Osteoblast (primary cell): ENCODE measurements at regions not wholly inside any gene's neighbourhood (a gene's known extent, or its start where the extent isn't known, plus 50 kb on each side); places are given as distances from the start of the nearest gene placed in this dataset.

ENCODE experiments used
- DNase-seq: peaks from one replicate; pipeline ENCODE4 v3.0.0; 2011; ENCODE audit warnings: low spot score, mixed read lengths; ENCODE audit not compliant: insufficient read length; ENCODE audit errors: missing footprints
- H2AFZ ChIP-seq: 2 replicates; pipeline ENCODE4 v1.6.0; 2011; ENCODE audit warnings: mild to moderate bottlenecking, low read length
- H3K27ac ChIP-seq: 2 replicates; pipeline ENCODE4 v1.5.1; 2011; ENCODE audit warnings: mild to moderate bottlenecking, low read depth, low read length, moderate library complexity
- H3K27me3 ChIP-seq: 2 replicates; pipeline ENCODE4 v1.6.0; 2012; ENCODE audit warnings: mild to moderate bottlenecking, control low read depth, inconsistent platforms, low read length, moderate library complexity; ENCODE audit not compliant: insufficient read depth
- H3K36me3 ChIP-seq: 2 replicates; pipeline ENCODE4 v1.5.1; 2011; ENCODE audit warnings: mild to moderate bottlenecking, low read length, control low read depth, moderate library complexity; ENCODE audit not compliant: insufficient read depth
- H3K4me1 ChIP-seq: 2 replicates; pipeline ENCODE4 v1.5.1; 2011; ENCODE audit warnings: mild to moderate bottlenecking, low read length, control low read depth, moderate library complexity; ENCODE audit not compliant: insufficient read depth
- H3K4me2 ChIP-seq: 2 replicates; pipeline ENCODE4 v1.6.0; 2011; ENCODE audit warnings: mild to moderate bottlenecking, low read length; ENCODE audit not compliant: insufficient read depth
- H3K4me3 ChIP-seq: fragments of 200-600 bp; sonication (generic); 3 replicates; pipeline ENCODE4 v1.5.1; 2012; ENCODE audit warnings: mild to moderate bottlenecking, low read length, inconsistent platforms; ENCODE audit not compliant: insufficient read depth
- H3K79me2 ChIP-seq: 2 replicates; pipeline ENCODE4 v1.6.0; 2012; ENCODE audit warnings: mild to moderate bottlenecking, low read length, control low read depth, inconsistent platforms; ENCODE audit not compliant: insufficient read depth
- H3K9me3 ChIP-seq: 2 replicates; pipeline ENCODE4 v1.5.1; 2011; ENCODE audit warnings: low read depth, low read length, control low read depth
- H4K20me1 ChIP-seq: 2 replicates; pipeline ENCODE4 v1.6.0; 2012; ENCODE audit warnings: mild to moderate bottlenecking, low read length, control low read depth; ENCODE audit not compliant: insufficient read depth
- TF ChIP-seq, protein P1 (sequence below): IDR thresholded peaks from 2 replicates; pipeline ENCODE4 v1.5.1; 2011; ENCODE audit warnings: mild to moderate bottlenecking, low read depth, low read length, moderate library complexity; ENCODE audit errors: extremely low read depth

DNA sequence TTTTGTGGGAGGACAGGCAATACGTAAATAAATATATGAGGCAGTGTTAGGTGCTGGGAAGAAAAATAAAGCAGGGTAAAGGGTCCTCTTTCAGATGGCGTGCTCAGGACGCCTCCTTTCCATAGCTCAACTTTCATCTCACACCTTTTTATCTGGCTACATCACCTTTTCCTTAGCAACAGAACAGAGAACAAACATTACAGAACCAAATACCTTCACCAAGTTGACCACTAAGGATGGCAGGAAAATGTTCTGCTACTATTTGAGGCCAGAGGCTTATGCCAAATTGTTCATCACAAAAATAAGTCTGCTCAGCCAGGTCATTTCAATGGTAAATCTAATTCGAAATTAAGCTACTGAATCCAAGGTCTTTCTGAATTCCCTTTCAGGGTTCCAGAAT is 149.2 kb upstream of the C1orf21 start:
- H3K79me2 ChIP-seq = no peaks in the 10 kb centered on the region
- no peak overlapping the region for H3K27ac ChIP-seq
- peaks cover 6% of the 10 kb centered on the region for H3K4me1 ChIP-seq
- no peak for DNase-seq
- no peak overlapping the region for H3K4me3 ChIP-seq
- H4K20me1 ChIP-seq = no peaks in the 10 kb centered on the region
- H3K4me2 ChIP-seq = no peak overlapping the region
- H3K27me3 ChIP-seq = no peaks in the 10 kb centered on the region
- H3K9me3 ChIP-seq = no peaks in the 10 kb centered on the region
- TF ChIP-seq, protein P1, sequence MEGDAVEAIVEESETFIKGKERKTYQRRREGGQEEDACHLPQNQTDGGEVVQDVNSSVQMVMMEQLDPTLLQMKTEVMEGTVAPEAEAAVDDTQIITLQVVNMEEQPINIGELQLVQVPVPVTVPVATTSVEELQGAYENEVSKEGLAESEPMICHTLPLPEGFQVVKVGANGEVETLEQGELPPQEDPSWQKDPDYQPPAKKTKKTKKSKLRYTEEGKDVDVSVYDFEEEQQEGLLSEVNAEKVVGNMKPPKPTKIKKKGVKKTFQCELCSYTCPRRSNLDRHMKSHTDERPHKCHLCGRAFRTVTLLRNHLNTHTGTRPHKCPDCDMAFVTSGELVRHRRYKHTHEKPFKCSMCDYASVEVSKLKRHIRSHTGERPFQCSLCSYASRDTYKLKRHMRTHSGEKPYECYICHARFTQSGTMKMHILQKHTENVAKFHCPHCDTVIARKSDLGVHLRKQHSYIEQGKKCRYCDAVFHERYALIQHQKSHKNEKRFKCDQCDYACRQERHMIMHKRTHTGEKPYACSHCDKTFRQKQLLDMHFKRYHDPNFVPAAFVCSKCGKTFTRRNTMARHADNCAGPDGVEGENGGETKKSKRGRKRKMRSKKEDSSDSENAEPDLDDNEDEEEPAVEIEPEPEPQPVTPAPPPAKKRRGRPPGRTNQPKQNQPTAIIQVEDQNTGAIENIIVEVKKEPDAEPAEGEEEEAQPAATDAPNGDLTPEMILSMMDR = no peak
- H2AFZ ChIP-seq = no peak overlapping the region
- no peaks in the 10 kb centered on the region for H3K36me3 ChIP-seq

DNA sequence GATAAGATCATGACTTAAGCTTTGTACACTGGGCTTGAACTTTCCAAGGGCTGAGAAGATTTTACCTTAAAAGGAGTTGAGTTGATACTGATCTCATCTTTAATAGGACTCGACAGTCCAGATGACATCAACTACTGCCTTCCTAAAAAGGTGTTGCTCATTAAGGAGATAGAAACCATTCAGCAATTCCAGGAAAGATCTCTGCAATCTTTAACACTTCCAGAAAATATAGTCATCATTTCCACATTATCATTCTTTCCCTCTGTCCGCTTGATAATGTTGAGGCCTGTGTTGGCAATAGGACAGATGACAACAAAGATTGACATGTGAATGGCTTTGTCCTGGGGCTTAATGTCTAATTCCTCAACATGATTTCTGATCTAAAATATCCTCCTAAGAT is 145.4 kb upstream of the C1orf21 start:
- Histone ChIP-seq H3K27me3 (no peaks in the 10 kb centered on the region), H3K9me3 (no peaks in the 10 kb centered on the region), H3K4me1 (peaks cover 8% of the 10 kb centered on the region), H4K20me1 (no peaks in the 10 kb centered on the region), H2AFZ (no peak overlapping the region), H3K79me2 (no peaks in the 10 kb centered on the region), H3K4me3 (no peak overlapping the region), H3K36me3 (no peaks in the 10 kb centered on the region), H3K27ac (no peak overlapping the region), H3K4me2 (no peak overlapping the region)
- TF ChIP-seq, protein P1 = no peak
- no peak for DNase-seq

DNA sequence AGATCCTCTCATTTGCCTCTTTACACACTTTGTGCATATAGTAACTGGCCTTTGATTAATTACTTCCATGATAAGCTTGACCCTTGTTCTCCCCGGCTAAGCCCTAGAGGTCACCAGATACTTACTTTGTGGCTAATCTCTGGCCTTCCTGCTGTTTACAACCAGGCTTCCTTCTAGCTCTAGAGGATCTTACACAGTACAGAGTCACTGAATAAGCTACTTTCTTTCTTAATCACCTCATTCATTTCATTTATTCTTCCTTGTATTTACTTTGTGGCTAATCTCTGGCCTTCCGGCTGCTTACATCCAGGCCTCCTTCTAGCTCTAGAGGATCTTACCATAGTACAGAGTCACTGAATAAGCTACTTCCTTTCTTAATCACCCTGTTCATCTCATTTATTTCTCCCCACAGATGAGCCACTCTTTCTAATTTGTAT is 144.3 kb upstream of the C1orf21 start:
- H3K4me1 ChIP-seq = peaks cover 8% of the 10 kb centered on the region
- H3K27ac ChIP-seq = no peak overlapping the region
- H2AFZ ChIP-seq = peak overlapping the region; percentile 71

DNA sequence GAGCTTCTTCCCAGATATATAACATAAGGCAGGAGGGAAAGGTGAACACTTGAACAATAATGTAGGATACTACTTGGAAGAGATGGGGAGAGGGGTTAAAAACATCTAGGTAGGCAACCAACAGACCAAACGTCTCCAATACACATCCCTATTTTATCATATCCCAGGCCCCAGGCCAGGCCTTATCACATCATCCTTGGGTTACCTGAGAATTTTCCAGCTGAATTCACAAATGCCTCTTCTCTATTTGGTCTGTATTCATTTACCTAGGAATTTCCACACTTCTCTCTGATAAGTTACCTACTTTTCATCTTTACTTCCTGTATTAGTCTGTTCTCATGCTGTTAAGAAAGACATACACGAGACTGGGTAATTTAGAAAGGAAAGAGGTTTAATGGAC is 141.9 kb upstream of the C1orf21 start:
- DNase-seq = no peak
- Histone ChIP-seq H3K4me3 (no peak overlapping the region), H3K36me3 (no peaks in the 10 kb centered on the region), H3K4me2 (no peak overlapping the region), H3K27me3 (no peaks in the 10 kb centered on the region), H2AFZ (no peak overlapping the region), H3K4me1 (peaks cover 8% of the 10 kb centered on the region), H3K79me2 (no peaks in the 10 kb centered on the region), H3K27ac (no peak overlapping the region), H4K20me1 (no peaks in the 10 kb centered on the region), H3K9me3 (no peaks in the 10 kb centered on the region)
- TF ChIP-seq, protein P1 = no peak

More for the DNA sequence above, 144.3 kb upstream of the C1orf21 start:
- H3K27me3 ChIP-seq = no peaks in the 10 kb centered on the region
- no peak for DNase-seq
- no peak overlapping the region for H3K4me3 ChIP-seq
- TF ChIP-seq, protein P1 = peak; percentile 30
- no peaks in the 10 kb centered on the region for H3K9me3 ChIP-seq
- no peaks in the 10 kb centered on the region for H4K20me1 ChIP-seq
- no peaks in the 10 kb centered on the region for H3K79me2 ChIP-seq
- no peak overlapping the region for H3K4me2 ChIP-seq
- H3K36me3 ChIP-seq = no peaks in the 10 kb centered on the region
